Stimulated activated CD4-positive, alpha-beta T cell treated with anti-CD3 and anti-CD28 coated beads, Interleukin-1b, Interleukin-23, amount 100 ng/mL, for 4 hours (primary cell): ENCODE measurements at regions not wholly inside any gene's neighbourhood (a gene's known extent, or its start where the extent isn't known, plus 50 kb on each side); places are given as distances from the start of the nearest gene placed in this dataset.
A peak's percentile ranks its signal among the peaks of the same experiment; 100 is the strongest.

Experiments used
- DNase-seq, 2 donors: peaks; one replicate each; pipeline ENCODE4 v3.0.0-alpha.2; 2020; ENCODE audit warnings: low read depth in 2 of 2

DNA sequence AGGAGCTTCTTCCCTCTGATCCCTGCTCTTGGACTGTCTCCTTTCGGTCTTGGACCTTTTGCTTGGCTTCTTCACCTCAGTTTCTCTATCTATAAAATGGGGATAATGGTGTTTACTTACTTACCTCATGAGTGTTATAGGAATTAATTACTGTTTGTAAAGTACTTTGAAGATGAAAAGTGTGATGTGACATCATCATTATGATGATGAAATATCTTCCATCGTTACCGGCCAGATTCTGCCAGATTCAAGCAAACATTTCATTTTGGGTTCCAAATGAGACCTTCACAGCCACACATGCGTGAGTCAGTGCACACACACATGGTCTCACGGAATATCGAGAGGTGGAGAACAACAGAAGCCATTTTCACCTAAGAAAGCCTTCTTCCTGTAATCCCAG is 220.1 kb upstream of the RPL34 start:
- no peak for DNase-seq

DNA sequence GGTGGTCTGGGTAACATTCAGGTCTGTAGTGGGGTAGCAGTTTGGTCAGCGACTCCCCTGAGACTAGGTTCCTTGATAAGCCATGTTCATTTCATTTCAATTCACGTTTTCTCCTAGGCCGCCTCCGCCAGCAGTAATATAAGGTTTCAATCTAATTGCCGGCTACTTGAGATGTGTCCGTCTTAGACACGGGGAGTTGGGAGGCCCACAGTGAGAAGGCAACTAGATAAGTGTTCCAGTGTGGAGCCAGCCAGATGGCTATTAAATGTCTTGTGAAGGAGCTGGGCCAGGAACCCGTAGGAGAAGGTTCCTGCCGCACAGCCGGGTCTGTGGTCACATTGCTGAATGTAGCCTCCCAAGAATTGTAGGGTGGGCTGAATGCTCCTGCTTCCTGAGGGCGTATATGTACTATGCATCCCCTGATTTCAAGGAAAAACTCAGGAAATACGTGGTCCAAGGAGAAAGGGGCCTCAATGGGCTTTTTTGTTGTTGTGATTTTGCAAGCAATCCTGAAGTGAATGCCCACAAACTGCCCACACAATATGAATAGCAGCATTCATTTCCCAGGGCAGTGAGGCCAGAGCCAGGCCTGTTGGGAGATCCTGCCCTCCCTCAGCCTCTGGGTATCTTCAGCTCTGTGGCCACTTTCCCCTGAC is 220.6 kb upstream of the RPL34 start:
- no peak for DNase-seq

DNA sequence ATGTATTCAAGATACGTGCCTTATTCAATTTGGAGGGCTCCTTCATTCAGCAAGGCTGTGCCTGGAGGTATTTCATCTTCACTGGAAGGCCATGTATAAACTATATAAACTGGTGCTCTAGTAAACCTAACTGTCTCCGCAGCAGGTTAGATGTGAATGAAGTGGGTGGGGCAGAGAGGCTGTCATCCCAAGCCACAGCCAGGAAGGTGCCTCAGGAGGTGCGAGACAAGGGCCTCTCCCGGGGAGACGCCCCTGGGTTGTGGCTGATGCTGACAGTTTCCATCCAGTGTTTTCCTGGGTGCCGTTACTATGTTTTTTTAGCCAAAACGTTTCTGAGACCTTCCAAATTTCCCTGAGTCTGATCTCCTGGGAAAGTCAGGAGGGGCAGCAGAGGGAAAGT is 221.5 kb upstream of the RPL34 start:
- DNase-seq: no peak

DNA sequence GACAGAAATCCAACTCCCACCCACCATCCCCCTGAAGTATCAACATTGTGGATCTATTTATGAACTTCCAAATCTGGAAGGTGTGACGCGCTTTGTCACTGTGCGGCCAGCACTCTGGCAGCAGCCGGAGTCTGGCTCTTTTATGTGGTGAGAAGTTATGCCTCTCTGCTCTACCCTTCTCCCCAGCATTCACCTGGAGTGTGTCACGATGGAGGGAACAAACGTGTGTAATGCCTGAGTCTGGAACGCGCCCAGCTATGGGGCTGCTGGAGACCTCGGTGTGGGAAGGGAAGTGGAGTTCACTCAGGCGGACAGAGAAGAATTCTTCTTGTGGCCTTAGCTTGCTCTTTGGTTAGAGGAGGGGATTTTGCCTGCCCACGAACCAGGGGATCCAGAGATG is 222.1 kb upstream of the RPL34 start:
- no peak for DNase-seq

DNA sequence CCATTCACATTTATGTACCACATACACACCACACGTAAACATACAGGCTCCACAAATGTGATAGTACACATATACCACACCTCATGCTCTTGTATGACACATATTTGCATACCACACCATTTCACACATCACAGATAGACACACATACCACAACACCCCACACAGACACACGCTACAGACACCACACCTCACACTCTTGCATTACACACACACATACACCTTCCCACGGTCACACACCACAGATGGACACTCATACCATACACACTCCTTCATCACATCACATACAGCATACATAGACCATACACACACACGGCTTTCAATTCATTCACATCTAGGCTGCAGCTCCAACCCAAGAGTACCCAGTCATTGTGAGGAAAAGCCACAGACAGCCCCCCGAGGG is 222.5 kb upstream of the RPL34 start:
- DNase-seq: no peak

DNA sequence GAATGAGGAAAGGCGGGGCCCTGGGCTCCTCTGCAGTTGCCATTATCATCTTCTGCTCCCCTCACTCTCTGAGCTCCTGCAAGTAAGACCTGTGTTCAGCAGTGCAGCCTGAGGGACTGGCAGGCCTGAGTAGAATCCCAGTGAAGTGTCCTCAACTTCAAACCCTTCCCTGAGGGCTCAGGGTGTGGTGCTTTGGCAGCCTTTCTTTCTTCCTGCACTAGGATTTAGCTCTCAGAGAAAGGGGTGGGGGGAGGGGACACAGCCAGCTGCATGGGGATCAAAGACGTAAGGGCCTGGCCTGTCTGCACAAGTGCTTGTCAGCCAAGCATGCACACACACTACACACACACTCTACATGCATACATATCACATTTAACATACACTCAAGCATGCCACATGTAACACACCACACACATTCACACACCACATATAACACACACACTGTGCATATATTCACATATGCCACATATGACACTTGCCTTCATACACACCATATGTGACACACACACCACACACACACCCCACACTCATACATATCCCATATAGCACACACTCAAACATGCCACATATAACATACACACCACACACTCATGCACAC is 223.4 kb upstream of the RPL34 start:
- DNase-seq: no peak

DNA sequence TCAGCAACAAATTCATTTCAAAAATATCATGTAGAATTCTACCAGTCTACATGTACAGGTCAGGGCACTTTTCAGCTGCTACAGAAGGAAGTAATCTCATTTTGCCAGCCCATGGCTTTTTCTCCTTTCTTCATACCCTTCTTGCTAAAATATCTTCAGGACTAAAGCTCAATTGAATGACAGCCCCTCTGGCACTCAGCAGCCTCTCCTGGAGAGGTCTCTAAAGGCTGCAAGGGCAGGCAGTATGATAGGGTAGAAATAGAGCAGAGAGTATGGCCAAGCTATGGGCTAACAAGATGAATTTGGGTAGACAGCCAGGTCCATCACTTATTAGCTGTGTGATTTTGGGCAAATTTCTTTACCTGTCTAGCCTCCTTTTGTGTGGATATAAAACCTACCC is 224.6 kb upstream of the RPL34 start:
- DNase-seq: no peak

DNA sequence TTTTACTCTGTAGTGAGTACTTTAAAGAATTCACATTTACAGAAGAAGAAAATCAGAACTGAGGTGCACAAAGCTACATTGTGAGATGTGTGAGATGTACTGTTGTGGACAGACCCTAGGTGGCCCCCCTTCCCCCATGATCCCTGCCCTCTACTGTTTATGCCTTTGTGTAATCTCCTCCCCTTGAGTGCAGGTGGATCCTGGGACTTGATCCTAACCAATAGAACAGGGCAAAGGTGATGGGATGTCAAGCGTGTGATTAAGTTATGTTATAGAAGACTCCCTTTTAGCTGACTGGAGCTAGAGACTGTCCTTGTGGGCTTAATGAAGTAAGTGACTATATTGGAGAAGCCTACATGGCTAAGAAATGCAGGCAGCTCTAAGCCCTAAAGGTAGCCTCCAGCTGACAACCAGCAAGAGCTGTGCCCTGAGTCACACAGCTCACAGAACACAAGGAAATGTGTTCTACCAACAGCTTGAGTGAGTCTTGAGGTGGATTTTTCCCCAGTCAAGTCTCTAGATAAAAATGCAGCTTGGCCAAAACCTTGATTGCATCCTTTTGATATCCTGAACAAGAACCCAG is 225.2 kb upstream of the LEF1 start:
- no peak for DNase-seq

DNA sequence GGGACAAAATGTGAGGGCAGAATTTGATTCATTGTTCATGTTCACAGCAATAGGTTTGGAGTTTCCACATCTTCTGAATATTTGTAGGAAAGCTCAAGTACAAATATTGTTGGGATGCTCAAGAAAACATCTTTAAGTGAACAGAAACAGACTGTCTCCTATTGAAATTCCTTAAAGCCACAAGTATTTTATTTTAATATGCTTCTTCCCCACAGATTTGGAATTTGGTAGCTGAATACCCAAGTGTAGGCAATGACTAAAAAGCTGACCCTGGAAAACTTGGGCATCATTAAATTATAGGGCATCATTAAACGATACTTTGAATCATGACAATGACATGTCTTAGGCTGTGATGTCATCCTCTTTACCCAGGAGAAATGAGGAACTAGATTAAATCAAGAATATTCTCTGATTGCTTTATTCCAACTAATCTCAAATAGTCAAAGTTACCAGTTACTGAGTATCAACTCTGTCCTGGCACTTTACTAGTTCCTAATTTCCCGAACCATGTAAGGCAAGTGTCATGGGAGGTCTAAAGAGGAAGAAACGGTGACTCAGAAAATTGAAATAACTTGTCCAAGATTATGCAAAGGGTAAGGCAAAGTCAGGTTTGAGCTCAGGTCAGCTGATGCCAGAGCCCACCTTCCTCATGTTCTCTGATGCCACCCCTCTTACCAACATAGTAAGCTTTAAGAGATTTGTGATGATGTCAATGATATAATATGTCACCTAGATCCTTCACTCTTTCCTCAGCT is 223.1 kb upstream of the LEF1 start:
- no peak for DNase-seq

DNA sequence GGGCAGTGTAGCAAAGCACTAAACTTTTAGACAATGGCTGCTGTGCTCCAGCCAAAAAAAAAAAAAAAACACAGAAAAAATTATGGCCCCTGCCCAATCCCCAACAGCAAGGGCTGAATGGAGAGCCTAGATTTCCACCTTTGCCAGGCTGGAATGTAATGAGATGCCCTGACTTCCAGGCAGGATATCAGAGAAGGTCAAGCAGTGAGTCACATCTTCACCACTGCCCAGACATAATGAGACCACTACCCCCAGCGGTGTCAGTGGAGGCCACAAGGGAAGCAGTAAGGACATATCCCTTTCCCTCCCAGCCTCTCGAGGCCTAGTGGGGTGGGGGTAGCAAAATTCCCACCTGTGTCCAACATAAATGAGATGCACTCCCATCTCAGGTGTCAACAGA is 216.3 kb upstream of the LEF1 start:
- DNase-seq: no peak

DNA sequence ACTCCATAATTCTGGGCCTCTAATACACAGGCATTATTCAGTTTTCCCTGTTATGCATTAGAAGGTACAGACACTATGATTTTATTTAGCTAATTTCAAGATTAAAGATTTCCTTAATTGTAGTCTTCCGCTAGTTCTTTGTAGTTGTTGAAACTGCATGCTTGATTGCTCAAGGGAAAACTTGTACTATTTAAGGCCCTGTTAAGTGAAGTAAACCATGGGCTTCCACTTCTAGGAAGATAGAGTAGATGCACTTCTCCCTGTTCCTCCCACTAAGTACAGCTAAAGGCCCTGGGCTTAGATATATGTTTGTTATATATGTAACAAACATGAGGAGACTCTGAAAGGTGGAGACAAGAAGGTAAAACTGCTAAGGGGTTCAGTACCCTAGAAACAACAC is 215.8 kb upstream of the LEF1 start:
- DNase-seq: no peak

DNA sequence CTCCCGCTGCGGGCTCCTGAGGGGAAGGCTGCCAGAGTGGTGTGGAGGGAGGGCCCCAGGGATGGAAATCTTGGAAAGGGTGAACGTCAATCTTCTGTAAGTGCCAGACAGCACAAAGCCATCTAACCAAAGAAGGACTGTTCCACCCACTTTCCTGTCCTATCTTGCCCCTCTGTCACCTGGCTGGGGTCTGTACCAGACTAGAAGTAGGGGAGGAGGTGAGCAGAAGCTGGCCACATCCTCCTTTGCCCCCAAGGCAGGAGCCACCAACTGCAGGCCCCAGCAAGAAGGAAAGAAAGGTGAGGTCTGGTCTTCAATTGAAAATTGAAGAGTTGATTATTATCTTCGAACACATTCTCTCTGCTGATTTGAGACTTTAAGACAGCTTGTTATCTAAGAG is 214.4 kb upstream of the LEF1 start:
- no peak for DNase-seq

DNA sequence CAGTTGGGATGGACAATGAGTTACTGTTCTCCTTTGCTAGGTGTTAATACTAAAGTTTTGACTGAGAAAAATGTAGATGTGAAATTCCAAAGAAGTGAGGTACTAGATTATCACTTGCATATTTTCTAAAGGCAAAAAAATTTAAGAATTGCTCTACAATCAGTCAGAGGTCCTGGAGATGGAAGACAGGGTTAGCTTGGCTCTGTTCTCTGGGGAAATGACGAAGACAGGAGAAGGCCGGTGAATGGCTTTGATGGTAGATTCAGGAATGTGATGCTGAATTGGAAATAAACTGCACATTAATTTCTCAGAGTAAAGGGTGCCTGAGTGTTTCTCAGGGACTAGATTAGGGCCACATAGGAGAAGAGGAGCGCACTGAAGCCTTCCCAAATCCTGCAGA is 214.0 kb upstream of the LEF1 start:
- DNase-seq: no peak

DNA sequence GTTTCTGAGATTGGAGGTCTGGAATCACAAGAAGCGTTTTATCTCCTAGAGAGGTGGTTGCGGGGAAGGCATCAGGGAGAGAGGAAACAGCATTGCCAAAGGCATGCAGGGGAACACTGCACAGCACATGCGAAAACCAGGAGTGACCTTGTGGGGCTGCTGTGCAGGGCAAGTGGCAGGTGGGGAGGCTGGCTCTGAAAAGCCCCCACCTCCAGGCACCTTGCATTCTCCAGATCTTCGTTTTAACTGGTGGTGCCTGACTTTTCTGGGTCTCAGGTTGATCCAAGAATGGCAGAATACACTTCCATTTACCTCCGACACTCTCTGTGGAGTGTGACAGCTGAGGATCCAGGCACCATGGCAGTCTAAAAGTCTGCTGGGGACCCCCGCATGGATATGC is 209.4 kb upstream of the LEF1 start:
- DNase-seq: no peak

DNA sequence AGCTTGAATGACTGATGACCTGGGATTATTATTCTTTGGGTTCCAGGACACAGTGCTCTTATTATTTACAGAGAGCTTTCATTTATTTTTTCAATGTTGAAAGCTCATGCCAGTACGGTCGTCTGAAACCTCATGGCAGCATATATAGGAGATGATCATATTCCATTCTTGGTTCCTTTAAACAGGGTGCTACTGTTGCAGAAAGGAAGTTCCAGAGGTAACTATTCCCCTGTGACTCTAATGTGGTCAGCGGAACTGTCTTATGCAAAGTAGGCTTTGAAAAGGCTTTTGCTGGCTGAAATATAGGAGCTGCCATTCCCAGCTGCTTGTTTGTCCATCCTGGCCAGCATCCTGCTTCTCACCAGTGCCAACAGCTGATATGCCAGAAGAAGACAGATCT is 208.3 kb upstream of the LEF1 start:
- no peak for DNase-seq

DNA sequence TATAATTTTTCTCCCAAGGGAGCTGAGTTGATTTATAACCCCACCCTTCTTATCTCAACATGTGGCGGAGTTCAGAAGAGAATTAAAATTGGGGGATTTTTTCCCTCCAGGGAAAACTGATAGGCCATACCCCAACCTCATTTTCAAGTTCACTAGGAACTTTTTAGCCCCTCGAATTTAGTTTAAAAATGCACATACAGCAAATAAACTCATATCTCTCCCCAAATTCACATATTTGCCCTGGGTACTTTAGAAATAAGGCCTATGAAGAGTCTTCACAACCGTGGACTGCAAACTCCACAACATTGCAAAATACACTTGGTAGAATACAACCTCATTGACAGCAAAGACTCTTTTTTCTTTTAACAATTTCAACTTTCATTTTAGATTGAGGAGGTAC is 206.7 kb upstream of the LEF1 start:
- no peak for DNase-seq

DNA sequence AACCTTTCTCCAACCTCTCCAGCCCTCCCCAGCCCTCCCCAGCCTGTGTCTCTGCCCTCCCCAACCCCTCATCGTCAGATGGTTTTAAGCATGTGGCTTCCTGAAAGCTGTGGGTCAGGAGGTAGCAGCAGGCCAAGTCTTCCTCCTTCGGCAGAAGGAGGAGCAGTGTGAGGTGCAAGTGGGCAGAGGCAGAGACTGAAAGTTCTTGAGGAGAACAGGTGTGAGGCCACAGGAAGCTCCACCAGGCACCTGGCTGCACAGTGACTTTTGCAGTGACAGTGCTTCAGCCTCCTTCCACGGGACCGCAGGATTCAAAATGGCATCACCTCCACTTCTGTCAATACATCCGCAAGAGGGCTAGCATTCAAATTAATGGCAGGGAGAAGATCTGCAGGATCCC is 203.9 kb upstream of the LEF1 start:
- peak in 1 of 2 donors; percentile 12 for DNase-seq

DNA sequence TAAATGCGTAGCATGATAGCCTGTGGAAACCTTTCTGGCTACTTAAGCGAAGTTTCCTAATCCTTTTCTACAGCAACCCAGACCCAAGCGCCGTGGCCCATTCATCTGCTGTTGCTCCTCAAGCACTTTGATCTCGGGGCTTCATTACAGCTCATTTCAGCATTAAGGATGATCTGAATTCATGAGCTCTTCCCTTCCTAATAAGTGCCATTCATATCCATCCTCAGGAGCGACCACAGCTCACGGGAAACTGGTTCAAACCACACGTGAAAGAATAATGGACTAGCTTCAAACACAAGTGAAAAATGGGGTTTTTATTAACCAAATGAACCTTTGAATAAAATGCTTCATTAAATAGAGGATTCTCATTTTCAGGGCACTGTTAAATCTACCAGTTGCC is 202.6 kb upstream of the LEF1 start:
- DNase-seq: no peak

DNA sequence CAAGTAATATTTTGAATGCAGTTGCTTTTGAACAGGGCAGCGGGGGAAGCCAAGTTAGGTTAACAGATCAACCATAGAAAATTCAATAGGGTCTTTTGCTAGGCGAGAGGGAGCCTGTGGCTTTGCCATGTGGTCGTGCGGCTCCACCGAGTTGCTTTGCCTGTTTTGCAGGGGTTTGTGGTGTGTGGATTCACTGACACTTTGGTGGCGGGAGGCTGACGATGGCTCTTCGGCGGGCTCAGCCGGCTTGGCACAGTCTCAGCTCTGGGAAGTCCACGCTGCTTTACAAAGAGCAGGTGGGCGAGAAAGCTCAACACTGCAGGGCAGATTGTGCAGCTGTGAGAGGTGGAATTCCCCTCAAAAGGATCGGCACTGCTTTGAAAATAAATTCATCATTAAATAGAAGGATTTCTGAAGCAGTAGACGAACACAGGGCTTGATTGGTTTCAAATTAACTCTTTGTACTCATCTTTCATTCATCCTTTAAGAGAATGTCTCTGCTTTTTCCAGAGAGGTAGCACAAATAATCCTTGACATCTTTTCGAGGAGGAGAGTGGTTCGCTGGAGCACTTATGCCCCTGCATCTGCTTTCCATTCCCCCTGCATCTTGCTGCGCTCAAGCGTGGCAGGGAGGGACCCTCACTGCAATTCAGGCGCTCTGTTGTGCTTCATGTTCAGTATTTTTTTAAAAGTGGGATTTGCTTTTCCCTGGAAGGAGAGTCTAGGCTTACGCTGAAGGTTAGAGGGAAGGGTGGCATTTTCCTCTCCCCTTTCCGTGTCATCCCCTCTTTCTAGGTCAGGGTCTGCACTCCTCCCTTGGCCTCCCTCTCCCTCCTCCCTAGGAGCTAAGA is 201.8 kb upstream of the LEF1 start:
- peak; percentile 29 to 36 for DNase-seq

DNA sequence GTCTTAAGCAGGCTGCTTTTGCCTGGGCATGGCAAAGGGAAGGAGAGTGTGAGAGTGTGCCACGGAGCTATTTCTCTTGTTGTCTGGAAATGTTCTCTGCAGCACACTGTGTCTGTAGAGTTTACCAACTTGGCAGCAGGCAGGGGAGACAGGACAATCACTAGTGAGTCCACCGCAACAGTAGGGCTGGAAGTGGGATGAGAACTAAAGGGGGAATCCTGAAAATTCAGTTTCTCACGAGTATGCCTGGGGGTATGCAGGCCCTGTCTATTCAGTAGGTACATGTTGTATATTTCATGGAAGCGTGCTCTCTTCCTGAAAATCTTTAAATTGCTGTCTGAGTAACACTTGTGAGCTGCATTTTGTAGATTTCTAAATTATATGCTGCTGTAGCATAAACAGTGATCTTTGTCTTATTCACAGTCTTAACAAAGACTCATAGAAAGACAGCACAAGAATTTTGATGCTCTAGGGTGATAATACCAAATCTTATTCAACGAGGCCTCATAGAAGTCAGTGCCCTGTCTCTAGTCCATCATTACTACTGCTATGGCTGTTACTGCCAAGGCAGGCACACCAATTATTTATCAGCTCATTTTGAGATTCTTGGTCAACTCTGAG is 200.4 kb upstream of the LEF1 start:
- DNase-seq: no peak

DNA sequence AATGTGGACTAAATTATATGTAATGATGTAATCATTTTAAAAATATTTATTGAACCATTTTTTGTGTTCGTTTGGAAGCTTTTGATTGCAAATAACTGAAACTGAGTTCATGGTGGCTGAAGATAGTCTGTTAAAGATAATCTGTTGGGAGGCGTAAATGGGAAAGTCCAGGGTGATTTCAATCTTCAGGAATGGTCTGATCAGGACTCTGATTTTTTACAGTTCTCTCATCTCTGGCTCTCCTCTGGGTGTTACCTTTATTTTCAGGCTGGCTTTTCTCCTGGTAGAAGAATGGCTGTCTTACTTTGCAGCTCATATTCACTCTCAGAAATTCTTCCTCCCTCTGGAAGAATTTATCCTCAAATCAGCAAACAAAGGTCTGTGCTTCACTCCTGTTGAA is 199.0 kb upstream of the LEF1 start:
- DNase-seq: no peak

DNA sequence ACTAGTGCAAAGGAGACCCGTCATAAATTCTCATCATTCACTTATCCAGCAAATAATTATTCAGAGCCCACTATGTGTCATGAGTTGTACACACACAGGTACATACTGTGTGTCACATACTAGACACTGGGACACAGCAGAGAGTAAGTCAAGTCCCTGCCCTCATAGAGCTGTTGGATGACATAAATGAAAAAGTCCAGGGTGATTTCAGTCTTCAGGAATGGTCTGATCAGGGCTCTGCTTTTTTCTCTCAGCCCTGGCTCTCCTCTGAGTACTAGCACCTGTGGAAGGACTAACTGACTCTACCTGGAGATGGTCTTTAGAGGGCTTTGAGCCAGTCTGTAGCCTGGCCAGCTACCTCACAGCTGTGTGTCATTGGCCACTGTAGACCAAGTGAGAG is 198.0 kb upstream of the LEF1 start:
- DNase-seq: no peak
